CD14-positive monocyte (primary cell): ENCODE measurements at regions not wholly inside any gene's neighbourhood (a gene's known extent, or its start where the extent isn't known, plus 50 kb on each side); places are given as distances from the start of the nearest gene placed in this dataset.
"Not testable (repeated sequence)": the region's sequence is repeated elsewhere in the genome, so short reads cannot be mapped to it uniquely, and the experiment has no call there.

Source experiments
- DNase-seq, 3 donors: peaks; one replicate each; pipeline ENCODE4 v3.0.0-alpha.2; 2011 to 2022
- H2AFZ ChIP-seq: 2 replicates; pipeline ENCODE4 v1.6.0; 2012; ENCODE audit warnings: mild to moderate bottlenecking, low read depth, low read length, inconsistent platforms; ENCODE audit not compliant: insufficient read depth, poor library complexity, severe bottlenecking
- H3K27ac ChIP-seq, 2 donors: 1 replicate in 1 of 2; 2 replicates in 1 of 2; pipeline ENCODE4 v1.5.1; 2012 to 2013; ENCODE audit warnings: low read length in 2 of 2, control low read depth in 1 of 2, inconsistent platforms in 1 of 2, low read depth in 1 of 2, mild to moderate bottlenecking in 1 of 2
- H3K27me3 ChIP-seq, 2 donors: one replicate each; pipeline versions ENCODE4 v1.6.0 to v1.6.1; 2011 to 2013; ENCODE audit warnings: low read length in 2 of 2; ENCODE audit not compliant: control insufficient read depth in 2 of 2, insufficient read depth in 2 of 2
- H3K36me3 ChIP-seq, 2 donors: replicated peaks in 1 of 2; 1 replicate in 1 of 2; 2 replicates in 1 of 2; pipeline versions ENCODE4 v1.5.1 to v1.6.1; 2012 to 2013; ENCODE audit warnings: low read length in 2 of 2, control low read depth in 1 of 2, inconsistent platforms in 1 of 2, mild to moderate bottlenecking in 1 of 2; ENCODE audit not compliant: insufficient read depth in 2 of 2, control insufficient read depth in 1 of 2
- H3K4me1 ChIP-seq, 2 donors: 1 replicate in 1 of 2; 2 replicates in 1 of 2; pipeline versions ENCODE4 v1.5.1 to v1.6.1; 2012 to 2013; ENCODE audit warnings: low read length in 2 of 2, control low read depth in 1 of 2, inconsistent platforms in 1 of 2, mild to moderate bottlenecking in 1 of 2, moderate library complexity in 1 of 2; ENCODE audit not compliant: insufficient read depth in 2 of 2, control insufficient read depth in 1 of 2
- H3K4me2 ChIP-seq: replicated peaks from 2 replicates; pipeline ENCODE3; 2012; ENCODE audit warnings: low read length, moderate library complexity, mild to moderate bottlenecking; ENCODE audit not compliant: poor library complexity, severe bottlenecking; ENCODE audit errors: extremely low read depth
- H3K4me3 ChIP-seq, 3 experiments: fragments of 200-600 bp in 1 of 3; sonication (generic) in 1 of 3; replicated peaks in 1 of 3; 1 replicate in 2 of 3; 2 replicates in 1 of 3; pipeline ENCODE4 v1.5.1; 2011 to 2013; ENCODE audit warnings: low read length in 3 of 3, mild to moderate bottlenecking in 3 of 3, control low read depth in 2 of 3, low read depth in 2 of 3, inconsistent platforms in 1 of 3, moderate library complexity in 1 of 3
- H3K79me2 ChIP-seq: 2 replicates; pipeline ENCODE4 v1.6.0; 2012; ENCODE audit warnings: mild to moderate bottlenecking, control low read depth, inconsistent platforms, low read length, moderate library complexity; ENCODE audit not compliant: insufficient read depth
- H3K9ac ChIP-seq: 2 replicates; pipeline ENCODE4 v1.6.0; 2017; ENCODE audit warnings: low read length, mild to moderate bottlenecking; ENCODE audit not compliant: insufficient read depth, poor library complexity, severe bottlenecking
- H3K9me3 ChIP-seq, 2 donors: replicated peaks in 1 of 2; 1 replicate in 1 of 2; 2 replicates in 1 of 2; pipeline versions ENCODE4 v1.5.1 to v1.6.1; 2012 to 2013; ENCODE audit warnings: low read length in 2 of 2, control low read depth in 1 of 2; ENCODE audit not compliant: control insufficient read depth in 1 of 2, insufficient read depth in 1 of 2
- H4K20me1 ChIP-seq: 2 replicates; pipeline ENCODE4 v1.6.0; 2012; ENCODE audit warnings: mild to moderate bottlenecking, low read length, control low read depth, moderate library complexity; ENCODE audit not compliant: insufficient read depth
- H3K27ac Mint-ChIP-seq, 7 donors: one replicate each; pipeline ENCODE4 v1.8.0; 2020; ENCODE audit warnings: mild to moderate bottlenecking in 7 of 7, mixed read lengths in 7 of 7, moderate library complexity in 6 of 7, inconsistent platforms in 2 of 7
- H3K27me3 Mint-ChIP-seq, 3 donors: one replicate each; pipeline ENCODE4 v1.8.0; 2021 to 2022; ENCODE audit warnings: low read depth in 3 of 3, mild to moderate bottlenecking in 3 of 3, mixed read lengths in 3 of 3, moderate library complexity in 3 of 3, inconsistent platforms in 1 of 3
- H3K36me3 Mint-ChIP-seq, 2 donors: one replicate each; pipeline ENCODE4 v1.8.0; 2020; ENCODE audit warnings: mixed read lengths in 2 of 2, inconsistent platforms in 1 of 2, mild to moderate bottlenecking in 1 of 2
- H3K4me1 Mint-ChIP-seq: one replicate; pipeline ENCODE4 v1.8.0; 2020; ENCODE audit warnings: mild to moderate bottlenecking, mixed read lengths
- H3K4me3 Mint-ChIP-seq, 2 donors: one replicate each; pipeline ENCODE4 v1.8.0; 2020; ENCODE audit warnings: mild to moderate bottlenecking in 2 of 2, mixed read lengths in 2 of 2, moderate library complexity in 1 of 2
- H3K9me3 Mint-ChIP-seq, 7 donors: one replicate each; pipeline ENCODE4 v1.8.0; 2020 to 2022; ENCODE audit warnings: mixed read lengths in 7 of 7, mild to moderate bottlenecking in 6 of 7, moderate library complexity in 6 of 7, inconsistent platforms in 2 of 7
- WGBS: methylation state at CpG from one replicate; pipeline ENCODE4 v1.1.5; 2013; ENCODE audit warnings: missing lambda C conversion rate; ENCODE audit not compliant: insufficient coverage; 5-methylcytosine and 5-hydroxymethylcytosine counted together
- intact Hi-C, 2 donors: fragments of 100-400 bp; cut with micrococcal nuclease; formaldehyde crosslinking; loops; one replicate each; pipeline versions ENCODE4 v1.15.0 to v1.15.1; 2023
- TF ChIP-seq, protein P1 (sequence below): fragments of 200-600 bp; IDR thresholded peaks from one replicate; pipeline ENCODE4 v1.8.0; 2022; ENCODE audit warnings: antibody characterized with exemption, mild to moderate bottlenecking

DNA sequence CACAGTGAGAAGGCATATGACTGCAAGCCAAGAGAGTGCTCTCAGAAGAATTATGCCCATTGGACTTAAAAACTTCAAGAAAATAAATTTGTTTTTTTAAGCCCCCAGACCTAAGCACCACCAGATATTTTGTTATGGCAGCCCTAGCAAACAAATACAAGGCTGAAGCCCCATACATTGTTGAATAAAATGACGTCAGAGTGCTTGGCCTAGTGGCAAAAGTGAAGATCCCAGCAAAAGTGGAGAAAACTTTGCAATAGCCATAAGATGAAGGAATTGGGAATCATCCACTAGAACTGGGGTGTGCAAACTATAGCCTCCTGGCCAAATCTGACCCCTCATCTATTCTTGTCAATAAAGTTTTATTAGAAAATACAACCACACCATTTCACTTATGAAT, 517.5 kb downstream of the IRS1 start:
- peaks cover 4% of the 10 kb centered on the region for H3K4me1 Mint-ChIP-seq
- no peak overlapping the region for H3K27ac ChIP-seq

DNA sequence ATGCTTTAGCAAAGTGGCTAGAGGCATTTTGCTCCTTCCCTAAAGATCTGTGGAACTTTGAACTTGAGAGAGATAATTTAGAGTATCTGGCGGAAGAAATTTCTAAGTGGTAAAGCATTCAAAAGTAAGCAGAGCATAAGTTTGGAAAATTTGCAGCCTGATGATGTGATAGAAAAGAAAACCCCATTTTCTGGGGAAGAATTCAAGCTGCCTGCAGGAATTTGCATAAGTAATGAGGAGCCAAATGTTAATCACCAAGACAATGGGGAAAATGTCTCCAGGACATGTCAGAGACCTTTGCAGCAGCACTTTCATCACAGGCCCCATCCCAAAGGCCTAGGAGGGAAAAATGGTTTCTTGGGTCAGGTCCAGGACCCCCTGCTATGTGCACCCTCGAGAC, 519.5 kb downstream of the IRS1 start:
- H3K36me3 ChIP-seq, H3K36me3 Mint-ChIP-seq, H4K20me1 ChIP-seq, H3K79me2 ChIP-seq, H3K9me3 ChIP-seq, H3K27me3 Mint-ChIP-seq, H3K9ac ChIP-seq, H3K4me2 ChIP-seq, DNase-seq, H2AFZ ChIP-seq, intact Hi-C loops, H3K4me1 Mint-ChIP-seq, H3K27me3 ChIP-seq, H3K27ac Mint-ChIP-seq, H3K4me3 Mint-ChIP-seq, H3K27ac ChIP-seq, H3K4me3 ChIP-seq, H3K4me1 ChIP-seq: not testable (repeated sequence)
- 100% methylated on average over 1 of the region's 2 CpGs for WGBS
- peaks cover 0 to 13% (median 5%) of the 10 kb centered on the region in 7 donors for H3K9me3 Mint-ChIP-seq

More for the DNA sequence above, 517.5 kb downstream of the IRS1 start:
- Histone ChIP-seq H3K27me3 (no peaks in the 10 kb centered on the region), H3K4me3 (no peak overlapping the region), H2AFZ (no peak overlapping the region), H3K4me1 (peaks cover 0 to under 1% of the 10 kb centered on the region in 2 donors), H3K79me2 (no peaks in the 10 kb centered on the region), H3K4me2 (no peak overlapping the region), H4K20me1 (no peaks in the 10 kb centered on the region), H3K36me3 (no peaks in the 10 kb centered on the region), H3K9ac (no peak overlapping the region), H3K9me3 (peaks cover 0 to 6% of the 10 kb centered on the region in 2 donors)
- Mint-ChIP-seq H3K36me3 (no peaks in the 10 kb centered on the region), H3K9me3 (peaks cover 2 to 15% (median 8%) of the 10 kb centered on the region in 7 donors), H3K27ac (no peak overlapping the region), H3K27me3 (peaks cover 0 to 5% (median 2%) of the 10 kb centered on the region in 3 donors), H3K4me3 (no peak overlapping the region)
- intact Hi-C loops: no loop called here
- no peak for DNase-seq
- TF ChIP-seq, protein P1, sequence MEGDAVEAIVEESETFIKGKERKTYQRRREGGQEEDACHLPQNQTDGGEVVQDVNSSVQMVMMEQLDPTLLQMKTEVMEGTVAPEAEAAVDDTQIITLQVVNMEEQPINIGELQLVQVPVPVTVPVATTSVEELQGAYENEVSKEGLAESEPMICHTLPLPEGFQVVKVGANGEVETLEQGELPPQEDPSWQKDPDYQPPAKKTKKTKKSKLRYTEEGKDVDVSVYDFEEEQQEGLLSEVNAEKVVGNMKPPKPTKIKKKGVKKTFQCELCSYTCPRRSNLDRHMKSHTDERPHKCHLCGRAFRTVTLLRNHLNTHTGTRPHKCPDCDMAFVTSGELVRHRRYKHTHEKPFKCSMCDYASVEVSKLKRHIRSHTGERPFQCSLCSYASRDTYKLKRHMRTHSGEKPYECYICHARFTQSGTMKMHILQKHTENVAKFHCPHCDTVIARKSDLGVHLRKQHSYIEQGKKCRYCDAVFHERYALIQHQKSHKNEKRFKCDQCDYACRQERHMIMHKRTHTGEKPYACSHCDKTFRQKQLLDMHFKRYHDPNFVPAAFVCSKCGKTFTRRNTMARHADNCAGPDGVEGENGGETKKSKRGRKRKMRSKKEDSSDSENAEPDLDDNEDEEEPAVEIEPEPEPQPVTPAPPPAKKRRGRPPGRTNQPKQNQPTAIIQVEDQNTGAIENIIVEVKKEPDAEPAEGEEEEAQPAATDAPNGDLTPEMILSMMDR: no peak
- no CpG with 5 or more reads among the region's 1 CpG for WGBS
